NCI-H524 (cell line): ENCODE measurements at regions not wholly inside any gene's neighbourhood (a gene's known extent, or its start where the extent isn't known, plus 50 kb on each side); places are given as distances from the start of the nearest gene placed in this dataset.
A peak's percentile ranks its signal among the peaks of the same experiment; 100 is the strongest.

Source experiments
- DNase-seq, 2 experiments: peaks; one replicate each; lab custom pipeline; 2025; lab: John Stamatoyannopoulos, UW

- peak in 1 of 2 experiments; percentile 26 for DNase-seq
Observed at GRCh38 chr15:66905954-66906353, 159.4 kb upstream of the SMAD3 start.

- peak; percentile 83 to 91 for DNase-seq
Observed at GRCh38 chr15:66906668-66907614, 158.5 kb upstream of the SMAD3 start.

DNA sequence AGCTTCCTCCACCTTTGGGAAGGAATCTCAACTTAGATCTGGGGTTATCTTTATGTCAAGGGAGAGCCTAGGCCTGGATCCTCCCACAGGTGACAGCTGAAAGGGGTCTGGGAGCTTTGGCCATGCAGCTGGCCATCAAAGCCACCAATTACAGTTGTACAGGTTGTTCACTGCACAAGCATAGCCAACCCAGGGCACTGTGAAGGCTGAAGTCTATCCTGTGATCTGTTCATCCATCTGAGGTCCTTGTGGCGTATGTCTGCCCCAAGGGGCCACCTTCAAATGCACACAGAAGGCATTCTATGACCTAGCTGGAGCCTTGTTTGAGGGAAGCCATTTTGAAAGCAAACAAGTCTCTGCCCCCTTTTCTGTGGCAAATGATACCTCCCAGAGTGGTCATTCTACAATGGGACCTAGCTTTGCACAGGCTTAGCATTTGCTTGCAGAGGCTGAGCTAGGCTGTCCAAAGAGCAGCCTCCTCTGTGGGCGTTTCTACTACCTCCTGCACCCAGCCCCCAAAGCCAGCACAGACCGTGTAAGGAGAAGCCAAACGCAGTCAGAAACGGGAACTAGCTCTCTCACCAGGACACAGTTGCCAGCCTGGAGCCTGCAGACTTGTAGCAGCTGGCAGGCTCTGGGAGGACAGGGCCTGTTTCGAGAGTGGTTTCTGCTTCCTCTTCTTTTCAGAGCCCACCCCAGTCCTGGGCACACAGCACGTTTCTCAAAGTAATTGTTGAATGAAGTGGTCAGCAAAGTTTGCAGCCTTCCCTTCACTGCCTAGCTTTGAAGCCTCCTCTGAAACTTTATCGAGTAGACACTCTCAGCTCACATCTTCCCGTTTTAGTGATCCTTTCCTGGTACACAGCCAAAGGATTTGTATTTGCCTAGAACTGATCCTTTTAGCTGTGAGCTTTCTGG lies 157.3 kb upstream of the SMAD3 start:
- DNase-seq = peak; percentile 16 to 75

DNA sequence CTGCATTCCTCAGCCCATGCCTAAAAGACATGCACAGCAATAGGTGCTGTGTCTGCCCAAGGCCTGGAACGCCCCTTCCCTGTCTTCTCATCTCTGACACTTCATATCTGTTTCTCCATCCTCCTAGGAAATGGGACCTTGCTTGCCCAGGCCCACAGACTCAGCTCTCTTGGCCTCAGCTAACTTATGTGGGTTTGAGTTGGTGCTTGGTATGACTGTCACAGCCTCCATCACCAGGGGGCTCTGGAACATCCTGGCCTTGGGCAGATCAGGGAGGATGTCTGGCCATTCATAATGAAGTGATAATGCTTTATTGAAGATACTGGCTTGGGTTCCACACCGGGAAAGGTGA lies 156.7 kb upstream of the SMAD3 start:
- peak in 1 of 2 experiments; percentile 34 for DNase-seq

- DNase-seq = no peak
Observed at GRCh38 chr15:66909381-66909890, 156.0 kb upstream of the SMAD3 start.

DNA sequence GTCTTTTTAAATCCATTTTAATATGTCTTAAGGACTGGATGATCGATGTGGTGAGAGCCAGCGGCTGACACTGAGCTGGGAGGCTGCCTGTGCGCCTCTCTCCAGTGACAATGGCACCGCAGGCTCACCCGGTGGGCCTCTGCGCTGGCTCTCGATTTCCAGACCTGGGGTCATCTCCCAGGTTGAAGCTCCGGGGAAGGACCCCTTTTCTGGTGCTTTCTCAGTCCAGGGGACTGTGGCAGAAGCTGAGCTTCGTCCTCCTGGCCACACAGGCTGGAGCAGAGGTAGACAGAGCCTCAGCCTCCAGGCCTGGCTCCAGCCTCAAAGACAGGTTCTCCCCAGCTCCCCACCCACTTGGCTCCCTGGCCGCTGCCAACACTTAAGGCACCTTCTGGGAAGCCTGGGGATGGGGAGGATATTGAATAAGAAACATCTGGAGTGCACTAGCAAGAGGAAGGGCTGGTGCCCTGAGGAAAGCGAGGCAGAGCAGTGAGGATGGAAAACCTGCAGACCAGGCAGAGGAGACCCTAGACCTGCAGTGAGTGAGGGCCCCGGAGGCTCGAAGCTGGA lies 154.2 kb upstream of the SMAD3 start:
- no peak for DNase-seq

DNA sequence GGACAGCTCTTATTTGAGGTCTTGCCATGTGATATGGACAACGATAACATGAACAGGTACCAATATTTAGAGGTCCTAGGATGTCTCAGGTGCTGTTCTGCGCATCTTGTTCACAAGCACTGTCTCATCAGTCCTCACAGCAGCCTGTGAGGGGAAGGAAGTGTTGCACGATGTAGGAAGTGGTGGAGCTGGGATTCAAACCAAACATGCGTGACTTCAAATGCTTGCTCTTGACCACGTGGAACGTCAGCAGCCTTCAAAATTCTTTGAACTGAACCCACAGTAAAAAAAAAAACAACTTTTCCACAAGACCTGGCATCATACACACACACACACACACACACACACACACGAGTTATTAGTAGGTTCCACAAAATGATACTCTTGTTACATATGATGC lies 153.4 kb upstream of the SMAD3 start:
- no peak for DNase-seq

DNA sequence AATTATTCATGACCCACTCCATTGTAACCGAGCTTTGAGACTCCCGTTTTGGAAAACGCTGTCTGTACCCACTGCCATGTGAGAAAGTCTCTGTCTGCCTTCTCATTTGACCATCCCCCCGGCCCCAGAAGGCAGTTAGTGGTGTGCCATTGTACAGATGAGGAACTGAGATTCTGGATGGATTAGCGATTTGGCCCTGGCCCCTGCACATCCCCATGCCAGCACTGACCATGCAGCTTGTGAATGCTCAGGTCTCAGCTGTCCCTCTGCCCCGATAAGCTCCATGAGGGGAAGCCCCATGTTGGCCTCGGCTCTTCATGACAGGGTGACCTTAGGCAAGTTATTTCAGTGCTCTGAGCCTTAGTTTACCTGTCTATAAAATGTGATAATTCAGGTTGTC lies 153.0 kb upstream of the SMAD3 start:
- no peak for DNase-seq

- no peak for DNase-seq
Observed at GRCh38 chr15:66917904-66918448, 147.4 kb upstream of the SMAD3 start.

- DNase-seq = no peak
Observed at GRCh38 chr15:66919421-66919820, 146.0 kb upstream of the SMAD3 start.

GRCh38 chr15:66921319-66921915 lies 144.0 kb upstream of the SMAD3 start:
- DNase-seq = no peak

- DNase-seq = no peak
Observed at GRCh38 chr15:66922608-66923007, 142.8 kb upstream of the SMAD3 start.

- DNase-seq = peak; percentile 57 to 67
Observed at GRCh38 chr15:66923438-66923881, 141.9 kb upstream of the SMAD3 start.

DNA sequence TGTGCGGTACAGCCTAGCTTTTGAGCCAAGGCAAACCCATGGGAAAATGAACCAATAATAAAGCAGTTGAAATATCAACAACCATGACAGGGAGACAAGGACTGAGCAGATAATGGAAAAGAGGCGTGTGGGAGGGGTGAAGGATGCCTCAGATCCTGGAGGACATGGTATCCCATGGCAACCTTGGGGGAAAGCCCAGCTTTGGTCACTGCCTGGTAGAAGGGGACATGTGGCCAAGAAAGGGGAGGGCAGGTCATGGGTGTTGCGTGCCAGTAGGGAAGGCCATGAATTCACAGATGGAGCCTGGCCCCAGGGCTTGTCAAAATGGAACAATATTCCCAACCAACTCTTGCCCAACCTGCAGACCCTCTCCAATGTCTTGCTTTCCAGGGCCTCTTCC lies 140.5 kb upstream of the SMAD3 start:
- no peak for DNase-seq

GRCh38 chr15:66925721-66926120 lies 139.7 kb upstream of the SMAD3 start:
- no peak for DNase-seq

DNA sequence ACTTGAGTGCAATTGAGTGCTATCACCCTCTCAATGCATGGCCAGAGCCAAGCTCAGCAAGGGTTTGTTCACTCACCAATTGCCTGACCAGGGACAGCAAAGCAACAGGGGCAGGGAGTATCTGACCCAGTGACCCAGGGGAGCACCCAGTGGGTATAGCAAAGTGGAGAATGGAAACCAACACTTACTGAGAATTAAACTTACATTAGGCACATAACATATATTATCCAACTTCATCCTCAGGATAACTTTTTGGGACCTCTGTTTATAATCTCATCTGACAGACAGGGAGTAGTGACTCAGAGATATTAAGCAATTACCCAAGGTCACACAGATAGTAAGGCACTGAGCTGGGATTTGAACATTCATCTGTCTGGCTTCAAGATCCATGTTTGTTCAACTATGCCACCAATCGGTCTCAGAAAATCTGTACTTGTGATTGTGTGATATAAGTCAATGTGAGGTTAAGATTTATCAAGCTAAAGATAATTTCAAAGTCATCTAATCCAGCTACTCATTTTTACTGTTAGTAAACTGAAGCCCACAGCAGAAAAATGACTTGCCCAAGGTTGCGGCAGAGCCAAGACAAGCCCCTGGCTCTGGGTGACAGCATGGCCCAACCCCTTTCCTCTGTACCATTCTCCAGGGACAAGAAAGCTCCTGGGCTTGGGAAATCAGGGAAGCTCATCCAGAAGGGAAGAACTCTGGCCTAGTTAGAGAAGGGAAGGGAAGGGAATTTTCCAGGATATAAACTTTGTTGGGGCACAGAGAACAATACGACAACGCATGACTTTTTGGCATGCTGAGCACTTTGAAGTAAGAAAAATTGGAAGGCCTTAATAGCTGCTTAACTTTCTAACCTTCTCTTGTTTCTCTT lies 138.0 kb upstream of the SMAD3 start:
- no peak for DNase-seq

DNA sequence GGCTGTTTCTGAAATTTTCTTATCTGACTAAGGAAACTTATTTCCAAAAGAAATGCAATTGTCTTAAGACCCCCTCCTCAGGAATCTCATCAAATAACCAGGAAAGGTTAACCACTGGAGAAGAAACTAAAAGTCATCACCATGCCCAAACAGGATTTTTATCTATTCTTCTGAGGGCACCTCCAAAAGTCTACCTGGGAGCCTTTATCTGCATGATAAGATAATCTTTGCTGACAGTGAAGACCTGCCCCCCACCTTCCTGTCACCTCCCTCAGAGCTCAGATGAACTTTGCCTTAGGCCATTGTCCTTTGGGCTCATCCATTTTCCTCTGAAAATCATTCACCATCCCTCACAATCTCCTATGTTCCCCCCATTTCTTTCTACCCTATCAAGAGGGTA lies 137.3 kb upstream of the SMAD3 start:
- no peak for DNase-seq

DNA sequence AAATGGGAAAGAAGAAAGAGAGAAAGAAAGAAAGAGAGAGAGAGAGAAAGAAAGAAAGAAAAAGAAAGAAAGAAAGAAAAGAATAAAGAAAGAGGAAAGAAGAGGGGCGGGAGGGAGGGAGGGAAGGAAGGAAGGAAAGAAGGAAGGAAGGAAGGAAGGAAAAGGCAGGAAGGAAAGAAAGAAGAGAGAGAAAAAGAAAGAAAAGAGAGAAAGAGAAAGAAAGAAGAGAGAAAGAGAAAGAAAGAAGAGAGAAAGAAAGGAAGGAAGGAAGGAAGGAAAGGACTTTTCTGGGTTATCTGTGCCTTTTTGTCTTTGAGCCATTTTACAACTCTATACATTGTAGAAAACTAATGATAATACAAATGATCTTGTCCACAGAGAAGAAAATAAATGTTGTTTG lies 136.6 kb upstream of the SMAD3 start:
- no peak for DNase-seq

GRCh38 chr15:66929843-66930402 lies 135.5 kb upstream of the SMAD3 start:
- no peak for DNase-seq
